Activated T-cell treated with anti-CD3 and anti-CD28 coated beads, Interleukin-2, amount 50 U/mL, for 4 hours (primary cell): ENCODE measurements at regions not wholly inside any gene's neighbourhood (a gene's known extent, or its start where the extent isn't known, plus 50 kb on each side); places are given as distances from the start of the nearest gene placed in this dataset.

Source experiments
- ATAC-seq, 2 donors: fragments of 200-7000 bp; cut with Tn5 transposase; one replicate each; pipeline ENCODE4 v1.10.0; 2021
- DNase-seq: peaks from one replicate; pipeline ENCODE4 v3.0.0-alpha.2; 2020
- H3K27me3 Mint-ChIP-seq: one replicate; pipeline ENCODE4 v1.8.0; 2021; ENCODE audit warnings: low read depth, mixed read lengths
- H3K36me3 Mint-ChIP-seq: one replicate; pipeline ENCODE4 v1.8.0; 2022; ENCODE audit warnings: mixed read lengths; ENCODE audit not compliant: insufficient read depth
- H3K4me1 Mint-ChIP-seq: one replicate; pipeline ENCODE4 v1.8.0; 2021; ENCODE audit warnings: low read depth, mixed read lengths
- H3K4me3 Mint-ChIP-seq: one replicate; pipeline ENCODE4 v1.8.0; 2021; ENCODE audit warnings: mild to moderate bottlenecking, moderate library complexity, mixed read lengths
- H3K9me3 Mint-ChIP-seq: one replicate; pipeline ENCODE4 v1.8.0; 2021; ENCODE audit warnings: mixed read lengths

- no peaks in the 10 kb centered on the region for H3K9me3 Mint-ChIP-seq
- no peak for ATAC-seq
- DNase-seq = no peak
- H3K27me3 Mint-ChIP-seq = no peaks in the 10 kb centered on the region
- no peak overlapping the region for H3K4me3 Mint-ChIP-seq
- no peaks in the 10 kb centered on the region for H3K4me1 Mint-ChIP-seq
- no peaks in the 10 kb centered on the region for H3K36me3 Mint-ChIP-seq
Measured at GRCh38 chr1:192065087-192065486, 93.2 kb upstream of the RGS18 start.

GRCh38 chr1:192066202-192066601, 92.1 kb upstream of the RGS18 start:
- Mint-ChIP-seq H3K4me3 (no peak overlapping the region), H3K27me3 (no peaks in the 10 kb centered on the region), H3K4me1 (no peaks in the 10 kb centered on the region), H3K36me3 (no peaks in the 10 kb centered on the region), H3K9me3 (no peaks in the 10 kb centered on the region)
- ATAC-seq (no peak), DNase-seq (no peak)

GRCh38 chr1:192067360-192067759, 90.9 kb upstream of the RGS18 start:
- no peak for ATAC-seq
- no peaks in the 10 kb centered on the region for H3K36me3 Mint-ChIP-seq
- H3K9me3 Mint-ChIP-seq = no peaks in the 10 kb centered on the region
- DNase-seq = no peak
- no peaks in the 10 kb centered on the region for H3K4me1 Mint-ChIP-seq
- H3K27me3 Mint-ChIP-seq = no peaks in the 10 kb centered on the region
- H3K4me3 Mint-ChIP-seq = no peak overlapping the region

- H3K9me3 Mint-ChIP-seq = no peaks in the 10 kb centered on the region
- ATAC-seq (no peak), DNase-seq (no peak)
- H3K4me1 Mint-ChIP-seq = no peaks in the 10 kb centered on the region
- no peak overlapping the region for H3K4me3 Mint-ChIP-seq
- H3K36me3 Mint-ChIP-seq = no peaks in the 10 kb centered on the region
- H3K27me3 Mint-ChIP-seq = no peaks in the 10 kb centered on the region
Measured at GRCh38 chr1:192070213-192070612, 88.0 kb upstream of the RGS18 start.

GRCh38 chr1:192080684-192081083, 77.6 kb upstream of the RGS18 start:
- DNase-seq = no peak
- no peak for ATAC-seq
- no peaks in the 10 kb centered on the region for H3K4me1 Mint-ChIP-seq
- no peaks in the 10 kb centered on the region for H3K36me3 Mint-ChIP-seq
- H3K9me3 Mint-ChIP-seq = peaks cover 2% of the 10 kb centered on the region
- H3K27me3 Mint-ChIP-seq = no peaks in the 10 kb centered on the region
- no peak overlapping the region for H3K4me3 Mint-ChIP-seq

GRCh38 chr1:192081359-192081758, 76.9 kb upstream of the RGS18 start:
- H3K4me3 Mint-ChIP-seq = no peak overlapping the region
- no peaks in the 10 kb centered on the region for H3K27me3 Mint-ChIP-seq
- no peaks in the 10 kb centered on the region for H3K36me3 Mint-ChIP-seq
- peaks cover 2% of the 10 kb centered on the region for H3K9me3 Mint-ChIP-seq
- no peaks in the 10 kb centered on the region for H3K4me1 Mint-ChIP-seq
- DNase-seq (no peak), ATAC-seq (no peak)

GRCh38 chr1:192086644-192087043, 71.6 kb upstream of the RGS18 start:
- Mint-ChIP-seq H3K9me3 (no peaks in the 10 kb centered on the region), H3K4me3 (no peak overlapping the region), H3K4me1 (no peaks in the 10 kb centered on the region), H3K36me3 (no peaks in the 10 kb centered on the region), H3K27me3 (no peaks in the 10 kb centered on the region)
- ATAC-seq (no peak), DNase-seq (no peak)

GRCh38 chr1:192087334-192087733, 70.9 kb upstream of the RGS18 start:
- Mint-ChIP-seq H3K27me3 (no peaks in the 10 kb centered on the region), H3K4me1 (no peaks in the 10 kb centered on the region), H3K9me3 (no peaks in the 10 kb centered on the region), H3K36me3 (no peaks in the 10 kb centered on the region), H3K4me3 (no peak overlapping the region)
- DNase-seq = no peak
- no peak for ATAC-seq

GRCh38 chr1:192088496-192088895, 69.8 kb upstream of the RGS18 start:
- Mint-ChIP-seq H3K4me1 (no peaks in the 10 kb centered on the region), H3K36me3 (no peaks in the 10 kb centered on the region), H3K27me3 (no peaks in the 10 kb centered on the region), H3K9me3 (no peaks in the 10 kb centered on the region), H3K4me3 (no peak overlapping the region)
- DNase-seq (no peak), ATAC-seq (no peak)

GRCh38 chr1:192098001-192098400, 60.3 kb upstream of the RGS18 start:
- Mint-ChIP-seq H3K9me3 (peaks cover 13% of the 10 kb centered on the region), H3K4me1 (no peaks in the 10 kb centered on the region), H3K27me3 (no peaks in the 10 kb centered on the region), H3K36me3 (no peaks in the 10 kb centered on the region), H3K4me3 (no peak overlapping the region)
- no peak for ATAC-seq
- no peak for DNase-seq

- H3K4me1 Mint-ChIP-seq = no peaks in the 10 kb centered on the region
- DNase-seq (no peak), ATAC-seq (no peak)
- H3K27me3 Mint-ChIP-seq = no peaks in the 10 kb centered on the region
- H3K36me3 Mint-ChIP-seq = no peaks in the 10 kb centered on the region
- peaks cover 13% of the 10 kb centered on the region for H3K9me3 Mint-ChIP-seq
- no peak overlapping the region for H3K4me3 Mint-ChIP-seq
Measured at GRCh38 chr1:192099328-192099727, 58.9 kb upstream of the RGS18 start.

GRCh38 chr1:192100686-192101468, 57.4 kb upstream of the RGS18 start:
- no peaks in the 10 kb centered on the region for H3K4me1 Mint-ChIP-seq

GRCh38 chr1:192104128-192104527, 54.1 kb upstream of the RGS18 start:
- no peaks in the 10 kb centered on the region for H3K4me1 Mint-ChIP-seq
- no peak overlapping the region for H3K4me3 Mint-ChIP-seq
- H3K27me3 Mint-ChIP-seq = no peaks in the 10 kb centered on the region
- no peaks in the 10 kb centered on the region for H3K36me3 Mint-ChIP-seq
- ATAC-seq (no peak), DNase-seq (no peak)
- H3K9me3 Mint-ChIP-seq = peaks cover 6% of the 10 kb centered on the region

More at GRCh38 chr1:192100686-192101468, 57.4 kb upstream of the RGS18 start:
- ATAC-seq (no peak), DNase-seq (no peak)
- Mint-ChIP-seq H3K36me3 (no peaks in the 10 kb centered on the region), H3K4me3 (no peak overlapping the region), H3K9me3 (peaks cover 6% of the 10 kb centered on the region), H3K27me3 (no peaks in the 10 kb centered on the region)

GRCh38 chr1:192104852-192105251, 53.4 kb upstream of the RGS18 start:
- Mint-ChIP-seq H3K9me3 (peaks cover 6% of the 10 kb centered on the region), H3K36me3 (no peaks in the 10 kb centered on the region), H3K4me3 (no peak overlapping the region), H3K27me3 (no peaks in the 10 kb centered on the region), H3K4me1 (no peaks in the 10 kb centered on the region)
- no peak for DNase-seq
- no peak for ATAC-seq

GRCh38 chr1:192108161-192108560, 50.1 kb upstream of the RGS18 start:
- DNase-seq = no peak
- no peak for ATAC-seq
- no peaks in the 10 kb centered on the region for H3K27me3 Mint-ChIP-seq
- no peaks in the 10 kb centered on the region for H3K36me3 Mint-ChIP-seq
- H3K4me1 Mint-ChIP-seq = no peaks in the 10 kb centered on the region
- H3K4me3 Mint-ChIP-seq = no peak overlapping the region
- H3K9me3 Mint-ChIP-seq = no peaks in the 10 kb centered on the region
